ENCODE measurements at regions not wholly inside any gene's neighbourhood (a gene's known extent, or its start where the extent isn't known, plus 50 kb on each side); places are given as distances from the start of the nearest gene placed in this dataset.

- Histone ChIP-seq H3K27me3 (ENCODE audit: control insufficient read depth, insufficient read depth, low read length) (no peaks in the 10 kb centered on the region), H3K9me3 (replicated peaks; ENCODE audit: low read length) (no peaks in the 10 kb centered on the region), H3K4me1 (ENCODE audit: control insufficient read depth, insufficient read depth, low read length) (no peaks in the 10 kb centered on the region), H3K4me3 (ENCODE audit: low read length) (no peak overlapping the region), H3K9ac (ENCODE audit: low read depth, low read length) (no peak overlapping the region), H3K36me3 (ENCODE audit: insufficient read depth, low read length) (no peaks in the 10 kb centered on the region), H3K4me2 (ENCODE audit: low read length) (no peak overlapping the region)
These were observed 1162.8 kb upstream of the PCDH20 start for GRCh38 chr13:62578402-62578801.

GRCh38 chr13:62564770-62565169 lies 1149.1 kb upstream of the PCDH20 start:
- Histone ChIP-seq H3K27me3 (ENCODE audit: control insufficient read depth, insufficient read depth, low read length) (no peaks in the 10 kb centered on the region), H3K4me3 (ENCODE audit: low read length) (no peak overlapping the region), H3K9ac (ENCODE audit: low read depth, low read length) (no peak overlapping the region)

DNA sequence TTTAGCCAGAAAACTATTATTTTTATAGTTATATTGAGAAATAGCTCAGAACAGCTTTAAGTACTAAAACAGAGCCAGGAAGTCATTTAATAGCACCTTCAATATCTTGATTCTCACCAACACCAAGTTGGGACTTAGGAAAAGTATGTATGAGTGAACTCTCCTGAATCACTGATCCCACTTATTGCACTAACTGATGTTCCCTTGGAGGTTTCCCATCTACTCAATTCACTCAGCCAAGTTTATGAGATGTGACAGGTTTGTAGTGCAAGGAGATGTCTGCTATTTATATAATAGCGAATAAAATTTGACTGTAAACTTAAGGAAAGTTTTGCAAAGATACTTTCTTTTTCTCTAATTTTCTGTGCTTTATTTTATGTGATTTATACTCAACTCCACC lies 1147.6 kb upstream of the PCDH20 start:
- H3K4me3 ChIP-seq (ENCODE audit: low read length) = no peak overlapping the region
- no peak overlapping the region for H3K4me2 ChIP-seq (ENCODE audit: low read length)
- H3K36me3 ChIP-seq (ENCODE audit: insufficient read depth, low read length) = no peaks in the 10 kb centered on the region
- H3K9me3 ChIP-seq (replicated peaks; ENCODE audit: low read length) = no peaks in the 10 kb centered on the region
- no peaks in the 10 kb centered on the region for H3K4me1 ChIP-seq (ENCODE audit: control insufficient read depth, insufficient read depth, low read length)
- no peak overlapping the region for H3K9ac ChIP-seq (ENCODE audit: low read depth, low read length)
- H3K27me3 ChIP-seq (ENCODE audit: control insufficient read depth, insufficient read depth, low read length) = no peaks in the 10 kb centered on the region

More at GRCh38 chr13:62564770-62565169, 1149.1 kb upstream of the PCDH20 start:
- H3K36me3 ChIP-seq (ENCODE audit: insufficient read depth, low read length) = no peaks in the 10 kb centered on the region
- no peak overlapping the region for H3K4me2 ChIP-seq (ENCODE audit: low read length)
- H3K4me1 ChIP-seq (ENCODE audit: control insufficient read depth, insufficient read depth, low read length) = no peaks in the 10 kb centered on the region
- H3K9me3 ChIP-seq (replicated peaks; ENCODE audit: low read length) = no peaks in the 10 kb centered on the region

- H3K36me3 ChIP-seq (ENCODE audit: insufficient read depth, low read length) = no peaks in the 10 kb centered on the region
- no peaks in the 10 kb centered on the region for H3K4me1 ChIP-seq (ENCODE audit: control insufficient read depth, insufficient read depth, low read length)
- H3K9ac ChIP-seq (ENCODE audit: low read depth, low read length) = no peak overlapping the region
- H3K9me3 ChIP-seq (replicated peaks; ENCODE audit: low read length) = no peaks in the 10 kb centered on the region
- no peak overlapping the region for H3K4me2 ChIP-seq (ENCODE audit: low read length)
- no peaks in the 10 kb centered on the region for H3K27me3 ChIP-seq (ENCODE audit: control insufficient read depth, insufficient read depth, low read length)
- no peak overlapping the region for H3K4me3 ChIP-seq (ENCODE audit: low read length)
These were observed 1141.3 kb upstream of the PCDH20 start for GRCh38 chr13:62556978-62557377.

GRCh38 chr13:62551588-62551987 lies 1135.9 kb upstream of the PCDH20 start:
- H3K4me3 ChIP-seq (ENCODE audit: low read length) = no peak overlapping the region
- no peaks in the 10 kb centered on the region for H3K27me3 ChIP-seq (ENCODE audit: control insufficient read depth, insufficient read depth, low read length)
- H3K36me3 ChIP-seq (ENCODE audit: insufficient read depth, low read length) = no peaks in the 10 kb centered on the region
- no peaks in the 10 kb centered on the region for H3K9me3 ChIP-seq (replicated peaks; ENCODE audit: low read length)
- H3K4me1 ChIP-seq (ENCODE audit: control insufficient read depth, insufficient read depth, low read length) = no peaks in the 10 kb centered on the region
- H3K4me2 ChIP-seq (ENCODE audit: low read length) = no peak overlapping the region
- H3K9ac ChIP-seq (ENCODE audit: low read depth, low read length) = no peak overlapping the region

GRCh38 chr13:62544928-62545327 lies 1129.3 kb upstream of the PCDH20 start:
- Histone ChIP-seq H3K4me2 (ENCODE audit: low read length) (no peak overlapping the region), H3K36me3 (ENCODE audit: insufficient read depth, low read length) (no peaks in the 10 kb centered on the region), H3K4me1 (ENCODE audit: control insufficient read depth, insufficient read depth, low read length) (no peaks in the 10 kb centered on the region), H3K27me3 (ENCODE audit: control insufficient read depth, insufficient read depth, low read length) (no peaks in the 10 kb centered on the region), H3K9ac (ENCODE audit: low read depth, low read length) (no peak overlapping the region), H3K9me3 (replicated peaks; ENCODE audit: low read length) (no peaks in the 10 kb centered on the region), H3K4me3 (ENCODE audit: low read length) (no peak overlapping the region)

GRCh38 chr13:62537593-62537992 lies 1121.9 kb upstream of the PCDH20 start:
- no peak overlapping the region for H3K4me2 ChIP-seq (ENCODE audit: low read length)
- no peaks in the 10 kb centered on the region for H3K4me1 ChIP-seq (ENCODE audit: control insufficient read depth, insufficient read depth, low read length)
- H3K36me3 ChIP-seq (ENCODE audit: insufficient read depth, low read length) = no peaks in the 10 kb centered on the region
- no peak overlapping the region for H3K9ac ChIP-seq (ENCODE audit: low read depth, low read length)
- H3K9me3 ChIP-seq (replicated peaks; ENCODE audit: low read length) = no peaks in the 10 kb centered on the region
- no peaks in the 10 kb centered on the region for H3K27me3 ChIP-seq (ENCODE audit: control insufficient read depth, insufficient read depth, low read length)
- H3K4me3 ChIP-seq (ENCODE audit: low read length) = no peak overlapping the region

GRCh38 chr13:62525652-62526051 lies 1110.0 kb upstream of the PCDH20 start:
- H3K4me3 ChIP-seq (ENCODE audit: low read length) = no peak overlapping the region
- H3K4me1 ChIP-seq (ENCODE audit: control insufficient read depth, insufficient read depth, low read length) = no peaks in the 10 kb centered on the region
- no peak overlapping the region for H3K9ac ChIP-seq (ENCODE audit: low read depth, low read length)
- H3K27me3 ChIP-seq (ENCODE audit: control insufficient read depth, insufficient read depth, low read length) = no peaks in the 10 kb centered on the region
- H3K36me3 ChIP-seq (ENCODE audit: insufficient read depth, low read length) = no peaks in the 10 kb centered on the region
- no peaks in the 10 kb centered on the region for H3K9me3 ChIP-seq (replicated peaks; ENCODE audit: low read length)
- H3K4me2 ChIP-seq (ENCODE audit: low read length) = no peak overlapping the region

DNA sequence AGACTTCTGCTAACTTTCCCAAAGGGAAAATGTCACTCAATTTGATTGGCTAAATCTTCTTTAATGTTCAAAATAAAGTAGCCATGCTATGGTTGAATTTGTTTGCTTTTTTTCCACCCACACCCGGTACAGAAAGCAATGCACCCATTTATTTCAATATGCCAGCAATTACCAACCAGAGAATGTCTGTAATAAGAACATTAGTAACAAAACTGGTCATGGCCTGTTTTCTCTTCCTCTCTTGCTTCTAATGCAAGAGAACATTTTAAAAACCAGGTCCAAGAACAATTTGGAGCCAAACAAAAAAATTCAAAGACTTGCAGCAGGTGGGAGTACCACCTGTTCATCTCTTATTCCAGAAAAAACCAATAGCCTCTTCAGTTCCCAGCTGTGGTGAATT lies 1108.8 kb upstream of the PCDH20 start:
- Histone ChIP-seq H3K36me3 (ENCODE audit: insufficient read depth, low read length) (no peaks in the 10 kb centered on the region), H3K9ac (ENCODE audit: low read depth, low read length) (no peak overlapping the region), H3K4me2 (ENCODE audit: low read length) (no peak overlapping the region)

DNA sequence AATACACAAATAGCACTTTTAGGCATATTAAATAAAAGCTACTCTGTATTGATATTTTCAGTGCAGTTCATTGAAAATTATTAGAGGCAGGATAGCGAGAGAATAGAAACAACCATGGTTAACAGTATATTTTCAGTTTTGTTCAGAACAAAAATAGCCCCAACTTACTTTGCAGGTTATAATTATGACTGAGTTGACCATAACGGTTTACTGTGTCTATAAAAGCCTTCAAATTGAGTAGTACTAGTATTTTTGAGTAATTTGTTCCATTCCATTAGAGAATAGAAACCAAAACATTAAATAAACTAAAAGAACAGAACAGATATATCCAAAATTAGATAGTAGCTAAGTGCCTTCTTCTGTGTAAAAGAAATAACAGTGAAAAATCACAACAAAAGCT lies 1108.4 kb upstream of the PCDH20 start:
- Histone ChIP-seq H3K36me3 (ENCODE audit: insufficient read depth, low read length) (no peaks in the 10 kb centered on the region), H3K27me3 (ENCODE audit: control insufficient read depth, insufficient read depth, low read length) (no peaks in the 10 kb centered on the region), H3K4me2 (ENCODE audit: low read length) (no peak overlapping the region), H3K4me1 (ENCODE audit: control insufficient read depth, insufficient read depth, low read length) (no peaks in the 10 kb centered on the region), H3K9ac (ENCODE audit: low read depth, low read length) (no peak overlapping the region), H3K4me3 (ENCODE audit: low read length) (no peak overlapping the region), H3K9me3 (replicated peaks; ENCODE audit: low read length) (no peaks in the 10 kb centered on the region)

More for the DNA sequence above, 1108.8 kb upstream of the PCDH20 start:
- no peaks in the 10 kb centered on the region for H3K4me1 ChIP-seq (ENCODE audit: control insufficient read depth, insufficient read depth, low read length)
- no peaks in the 10 kb centered on the region for H3K9me3 ChIP-seq (replicated peaks; ENCODE audit: low read length)
- H3K27me3 ChIP-seq (ENCODE audit: control insufficient read depth, insufficient read depth, low read length) = no peaks in the 10 kb centered on the region
- no peak overlapping the region for H3K4me3 ChIP-seq (ENCODE audit: low read length)

- no peaks in the 10 kb centered on the region for H3K9me3 ChIP-seq (replicated peaks; ENCODE audit: low read length)
- H3K4me2 ChIP-seq (ENCODE audit: low read length) = no peak overlapping the region
- no peak overlapping the region for H3K4me3 ChIP-seq (ENCODE audit: low read length)
- H3K4me1 ChIP-seq (ENCODE audit: control insufficient read depth, insufficient read depth, low read length) = no peaks in the 10 kb centered on the region
- H3K9ac ChIP-seq (ENCODE audit: low read depth, low read length) = no peak overlapping the region
- no peaks in the 10 kb centered on the region for H3K36me3 ChIP-seq (ENCODE audit: insufficient read depth, low read length)
- H3K27me3 ChIP-seq (ENCODE audit: control insufficient read depth, insufficient read depth, low read length) = no peaks in the 10 kb centered on the region
These were observed 1096.8 kb upstream of the PCDH20 start for GRCh38 chr13:62512194-62513141.

Data from skeletal muscle satellite cell (primary cell).